GM19239 (cell line): ENCODE measurements at regions not wholly inside any gene's neighbourhood (a gene's known extent, or its start where the extent isn't known, plus 50 kb on each side); places are given as distances from the start of the nearest gene placed in this dataset.

Source experiments
- DNase-seq: peaks from one replicate; pipeline ENCODE4 v3.0.0; 2011; ENCODE audit warnings: low spot score; ENCODE audit not compliant: insufficient read length
- FAIRE-seq: peaks from 2 replicates; lab custom pipeline; 2011; peaks lifted over from hg19 to GRCh38; lab: Jason Lieb, UNC

GRCh38 chr3:178480795-178481194 lies 55.4 kb upstream of the KCNMB2 start:
- FAIRE-seq (peak; percentile 64), DNase-seq (peak; percentile 6)

- DNase-seq (no peak), FAIRE-seq (no peak)
Observed at GRCh38 chr3:178482981-178483380, 53.3 kb upstream of the KCNMB2 start.

- FAIRE-seq: no peak
- DNase-seq: no peak
Observed at GRCh38 chr3:178483704-178484103, 52.5 kb upstream of the KCNMB2 start.

- FAIRE-seq: no peak
Observed at GRCh38 chr3:178485756-178486155, 50.5 kb upstream of the KCNMB2 start.

More at GRCh38 chr3:178485756-178486155, 50.5 kb upstream of the KCNMB2 start:
- DNase-seq: no peak
